BE2C (cell line): ENCODE measurements at regions not wholly inside any gene's neighbourhood (a gene's known extent, or its start where the extent isn't known, plus 50 kb on each side); places are given as distances from the start of the nearest gene placed in this dataset.
"Not testable (repeated sequence)": the region's sequence is repeated elsewhere in the genome, so short reads cannot be mapped to it uniquely, and the experiment has no call there.

Source experiments
- DNase-seq: peaks from one replicate; pipeline ENCODE4 v3.0.0-alpha.2; 2020
- H3K27me3 ChIP-seq: fragments of 250-450 bp; sonication (Bioruptor Pico); 2 replicates; pipeline ENCODE4 v1.5.1; 2020; ENCODE audit warnings: mild to moderate bottlenecking
- H3K36me3 ChIP-seq: fragments of 250-450 bp; sonication (Bioruptor Pico); 2 replicates; pipeline ENCODE4 v1.5.1; 2020; ENCODE audit warnings: mild to moderate bottlenecking
- H3K4me1 ChIP-seq: fragments of 250-450 bp; sonication (Bioruptor Pico); 2 replicates; pipeline ENCODE4 v1.5.1; 2020
- H3K4me3 ChIP-seq: 2 replicates; pipeline ENCODE4 v1.5.1; 2011; ENCODE audit warnings: low read depth, low read length
- H3K9me3 ChIP-seq: fragments of 250-450 bp; sonication (Bioruptor Pico); 2 replicates; pipeline ENCODE4 v1.5.1; 2020
- TF ChIP-seq, protein P1 (sequence below): IDR thresholded peaks from 2 replicates; pipeline ENCODE4 v1.5.1; 2012; ENCODE audit warnings: mild to moderate bottlenecking, low read depth, low read length

DNA sequence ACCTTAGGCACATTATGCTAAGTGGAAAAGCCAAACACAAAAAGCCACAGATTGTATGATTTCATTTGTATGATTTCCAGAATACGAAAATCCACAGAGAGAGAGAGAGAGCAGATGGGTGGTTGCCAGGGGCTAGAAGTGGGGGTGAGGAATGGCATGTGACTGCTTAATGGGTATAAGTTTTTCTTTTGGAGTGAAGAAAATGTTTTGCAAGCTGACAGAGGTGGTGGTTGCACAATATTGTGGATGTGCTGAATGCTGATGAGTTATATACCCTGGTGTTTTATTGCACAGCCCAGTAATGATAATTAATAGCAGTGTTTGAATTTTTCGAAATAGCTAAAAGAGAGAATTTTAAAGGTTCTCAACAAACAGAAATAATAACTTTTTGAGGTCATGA, 386.1 kb upstream of the HS3ST1 start:
- H3K4me3 ChIP-seq, result no peak overlapping the region
- TF ChIP-seq, protein P1, sequence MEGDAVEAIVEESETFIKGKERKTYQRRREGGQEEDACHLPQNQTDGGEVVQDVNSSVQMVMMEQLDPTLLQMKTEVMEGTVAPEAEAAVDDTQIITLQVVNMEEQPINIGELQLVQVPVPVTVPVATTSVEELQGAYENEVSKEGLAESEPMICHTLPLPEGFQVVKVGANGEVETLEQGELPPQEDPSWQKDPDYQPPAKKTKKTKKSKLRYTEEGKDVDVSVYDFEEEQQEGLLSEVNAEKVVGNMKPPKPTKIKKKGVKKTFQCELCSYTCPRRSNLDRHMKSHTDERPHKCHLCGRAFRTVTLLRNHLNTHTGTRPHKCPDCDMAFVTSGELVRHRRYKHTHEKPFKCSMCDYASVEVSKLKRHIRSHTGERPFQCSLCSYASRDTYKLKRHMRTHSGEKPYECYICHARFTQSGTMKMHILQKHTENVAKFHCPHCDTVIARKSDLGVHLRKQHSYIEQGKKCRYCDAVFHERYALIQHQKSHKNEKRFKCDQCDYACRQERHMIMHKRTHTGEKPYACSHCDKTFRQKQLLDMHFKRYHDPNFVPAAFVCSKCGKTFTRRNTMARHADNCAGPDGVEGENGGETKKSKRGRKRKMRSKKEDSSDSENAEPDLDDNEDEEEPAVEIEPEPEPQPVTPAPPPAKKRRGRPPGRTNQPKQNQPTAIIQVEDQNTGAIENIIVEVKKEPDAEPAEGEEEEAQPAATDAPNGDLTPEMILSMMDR, result no peak
- DNase-seq, result no peak
- H3K4me1 ChIP-seq, result no peaks in the 10 kb centered on the region
- H3K9me3 ChIP-seq, result no peaks in the 10 kb centered on the region
- H3K36me3 ChIP-seq, result no peaks in the 10 kb centered on the region
- no peaks in the 10 kb centered on the region for H3K27me3 ChIP-seq

DNA sequence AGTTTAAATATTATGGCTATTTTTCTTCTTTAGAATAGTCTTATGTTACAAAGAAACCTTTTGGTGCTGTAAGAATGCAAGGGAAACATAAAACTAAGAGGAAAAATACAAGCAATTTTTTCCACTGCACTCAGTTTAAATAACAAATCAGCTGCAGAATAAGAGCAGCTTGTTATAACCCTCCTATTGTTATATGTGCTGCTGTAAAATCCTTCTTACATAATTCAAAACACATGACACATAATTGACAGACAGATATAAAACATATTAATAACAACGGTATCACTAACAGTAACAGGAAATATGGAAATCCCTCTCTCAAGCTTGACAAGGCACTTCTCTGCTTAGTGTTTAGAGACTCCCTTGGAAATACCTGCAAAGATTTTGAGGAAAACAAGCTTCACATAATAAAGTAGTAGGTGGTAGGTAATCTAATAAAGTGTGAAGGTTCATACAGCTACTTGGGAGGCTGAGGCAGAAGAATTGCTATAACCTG, 385.3 kb upstream of the HS3ST1 start:
- no peaks in the 10 kb centered on the region for H3K27me3 ChIP-seq
- no peak overlapping the region for H3K4me3 ChIP-seq
- H3K9me3 ChIP-seq, result no peaks in the 10 kb centered on the region

DNA sequence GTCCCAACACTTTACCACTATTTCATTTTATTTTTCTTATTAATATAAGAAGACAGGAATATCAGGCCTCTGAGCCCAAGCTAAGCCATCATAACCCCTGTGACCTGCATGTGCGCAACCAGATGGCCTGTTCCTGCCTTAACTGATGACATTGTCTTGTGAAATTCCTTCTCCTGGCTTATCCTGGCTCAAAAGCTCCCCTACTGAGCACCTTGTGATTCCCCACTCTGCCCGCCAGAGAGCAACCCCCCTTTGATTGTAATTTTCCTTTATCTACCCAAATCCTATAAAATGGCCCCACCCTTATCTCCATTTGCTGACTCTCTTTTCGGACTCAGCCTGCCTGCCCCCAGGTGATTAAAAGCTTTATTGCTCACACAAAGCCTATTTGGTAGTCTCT, 382.8 kb upstream of the HS3ST1 start:
- H3K9me3 ChIP-seq, H3K4me1 ChIP-seq, DNase-seq, H3K36me3 ChIP-seq, H3K4me3 ChIP-seq, H3K27me3 ChIP-seq: not testable (repeated sequence)

More for the DNA sequence above, 385.3 kb upstream of the HS3ST1 start:
- TF ChIP-seq, protein P1, result no peak
- DNase-seq, result no peak
- H3K4me1 ChIP-seq, result no peaks in the 10 kb centered on the region
- no peaks in the 10 kb centered on the region for H3K36me3 ChIP-seq

DNA sequence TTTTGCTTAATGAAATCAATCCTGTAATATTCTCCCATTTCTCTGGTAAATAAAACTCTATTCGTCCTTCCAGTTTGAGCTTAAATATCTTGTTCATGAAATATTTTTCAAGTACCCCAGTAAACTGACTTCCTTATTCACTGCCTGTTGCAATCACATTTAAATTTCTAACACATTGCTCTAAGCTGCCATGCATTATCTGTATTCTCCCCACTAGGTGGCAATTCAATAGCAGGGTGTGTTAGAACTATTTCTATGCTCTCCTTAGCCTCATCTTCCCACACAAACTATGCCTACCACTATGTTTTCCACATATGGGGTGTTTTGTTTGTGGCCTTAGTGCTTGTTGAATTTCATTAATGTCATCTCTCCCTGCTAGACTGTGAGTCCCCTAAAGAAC, 377.1 kb upstream of the HS3ST1 start:
- no peaks in the 10 kb centered on the region for H3K36me3 ChIP-seq
- DNase-seq, result no peak
- no peaks in the 10 kb centered on the region for H3K9me3 ChIP-seq
- TF ChIP-seq, protein P1, result no peak
- H3K4me1 ChIP-seq, result no peaks in the 10 kb centered on the region
- no peak overlapping the region for H3K4me3 ChIP-seq
- no peaks in the 10 kb centered on the region for H3K27me3 ChIP-seq

DNA sequence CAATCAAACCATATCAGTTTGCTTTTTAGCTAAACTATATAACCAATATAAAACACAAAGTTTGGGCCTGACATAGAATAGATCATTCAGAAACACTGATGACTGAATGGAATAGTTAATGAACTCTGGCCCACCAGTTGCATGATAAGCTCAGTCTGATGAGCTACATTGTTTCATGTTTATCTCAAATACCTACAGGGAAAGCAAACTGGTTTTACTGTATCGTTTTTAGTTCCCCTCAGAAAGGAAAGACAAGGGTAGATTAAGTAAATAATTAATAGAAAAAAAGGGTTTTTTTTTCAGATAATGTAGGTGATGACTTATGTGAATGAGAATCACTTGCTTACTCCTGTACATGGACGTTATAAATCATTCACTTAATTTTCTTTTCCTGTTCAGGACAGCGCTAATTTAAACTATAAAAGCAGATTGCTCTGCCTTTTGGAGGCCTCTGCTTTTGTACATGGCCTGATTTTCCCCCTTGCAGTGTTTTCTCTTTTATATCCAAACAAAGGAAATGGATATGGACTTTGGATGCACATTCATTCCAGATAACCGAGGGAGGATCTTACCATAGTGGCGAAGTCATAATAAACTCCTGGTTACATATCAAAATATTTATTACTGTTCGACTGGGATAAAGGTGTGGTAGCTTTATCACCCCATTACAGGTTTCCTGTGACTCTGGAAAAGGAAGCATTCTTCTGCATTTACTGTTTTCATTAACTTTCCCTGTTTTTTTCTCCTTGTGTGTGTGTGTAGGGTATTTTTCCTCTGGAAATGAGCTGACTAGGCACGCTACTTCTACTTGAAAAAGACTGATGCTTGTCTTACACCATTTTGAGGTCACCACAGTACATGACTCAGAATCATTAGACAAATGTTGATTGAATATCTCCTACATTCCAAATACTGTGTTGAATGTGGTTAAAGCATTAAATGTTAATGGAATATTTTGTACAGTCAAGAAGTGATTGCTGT, 373.1 kb upstream of the HS3ST1 start:
- TF ChIP-seq, protein P1, result no peak
- no peak for DNase-seq
- H3K27me3 ChIP-seq, result no peaks in the 10 kb centered on the region
- H3K4me1 ChIP-seq, result no peaks in the 10 kb centered on the region
- H3K4me3 ChIP-seq, result no peak overlapping the region
- no peaks in the 10 kb centered on the region for H3K36me3 ChIP-seq
- no peaks in the 10 kb centered on the region for H3K9me3 ChIP-seq

DNA sequence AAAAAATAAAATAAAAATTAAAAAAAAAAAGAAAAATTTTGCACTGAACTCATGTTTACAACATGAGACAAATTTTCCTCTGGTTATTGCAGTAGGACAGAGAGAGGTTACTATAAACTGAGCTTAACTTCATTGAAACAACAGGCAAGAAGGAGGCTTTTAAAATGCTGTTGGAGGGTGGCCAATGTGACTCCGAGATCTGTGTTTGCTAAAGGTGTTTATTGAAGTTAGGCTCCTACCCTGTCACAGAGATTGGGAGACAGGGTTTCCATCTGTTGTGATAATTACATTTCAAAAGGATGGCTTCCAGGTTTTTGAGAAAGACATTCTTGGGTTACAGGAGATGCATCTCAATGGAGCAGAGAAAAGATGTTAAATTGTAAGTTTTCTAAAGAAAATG, 370.5 kb upstream of the HS3ST1 start:
- Histone ChIP-seq H3K27me3 (no peaks in the 10 kb centered on the region), H3K4me1 (no peaks in the 10 kb centered on the region), H3K9me3 (no peaks in the 10 kb centered on the region), H3K4me3 (no peak overlapping the region), H3K36me3 (no peaks in the 10 kb centered on the region)
- TF ChIP-seq, protein P1, result no peak
- no peak for DNase-seq
